Medulla oblongata (tissue), 1 donor: ENCODE measurements at regions not wholly inside any gene's neighbourhood (a gene's known extent, or its start where the extent isn't known, plus 50 kb on each side); places are given as distances from the start of the nearest gene placed in this dataset.

Experiments
- DNase-seq: peaks from one replicate; pipeline ENCODE4 v3.0.0-alpha.2; 2015; ENCODE audit errors: extremely low spot score

- DNase-seq: peak; percentile 23
Measured at GRCh38 chr16:9518051-9518450, 426.6 kb downstream of the HAPSTR1 start.

- DNase-seq: no peak
Measured at GRCh38 chr16:9518581-9518980, 427.1 kb downstream of the HAPSTR1 start.

- DNase-seq: no peak
Measured at GRCh38 chr16:9521749-9522370, 430.4 kb downstream of the HAPSTR1 start.

- DNase-seq: no peak
Measured at GRCh38 chr16:9522614-9523013, 431.2 kb downstream of the HAPSTR1 start.

GRCh38 chr16:9523994-9524393 is 432.6 kb downstream of the HAPSTR1 start:
- no peak for DNase-seq

GRCh38 chr16:9525037-9525436 is 433.6 kb downstream of the HAPSTR1 start:
- no peak for DNase-seq

- no peak for DNase-seq
Measured at GRCh38 chr16:9526791-9527190, 435.3 kb downstream of the HAPSTR1 start.

GRCh38 chr16:9527976-9528375 is 436.5 kb downstream of the HAPSTR1 start:
- no peak for DNase-seq

GRCh38 chr16:9528511-9529079 is 437.2 kb downstream of the HAPSTR1 start:
- DNase-seq: no peak

GRCh38 chr16:9533042-9533441 is 441.6 kb downstream of the HAPSTR1 start:
- no peak for DNase-seq

GRCh38 chr16:9534759-9535158 is 443.3 kb downstream of the HAPSTR1 start:
- peak; percentile 17 for DNase-seq

- DNase-seq: no peak
Measured at GRCh38 chr16:9536905-9537304, 445.5 kb downstream of the HAPSTR1 start.

- no peak for DNase-seq
Measured at GRCh38 chr16:9539346-9539745, 447.9 kb downstream of the HAPSTR1 start.

- DNase-seq: no peak
Measured at GRCh38 chr16:9541723-9542122, 450.3 kb downstream of the HAPSTR1 start.

- DNase-seq: no peak
Measured at GRCh38 chr16:9542165-9542755, 450.8 kb downstream of the HAPSTR1 start.

- no peak for DNase-seq
Measured at GRCh38 chr16:9545522-9546437, 454.3 kb downstream of the HAPSTR1 start.

- no peak for DNase-seq
Measured at GRCh38 chr16:9546438-9546786, 455.0 kb downstream of the HAPSTR1 start.

GRCh38 chr16:9549487-9549886 is 458.0 kb downstream of the HAPSTR1 start:
- no peak for DNase-seq

- DNase-seq: no peak
Measured at GRCh38 chr16:9555051-9555450, 463.6 kb downstream of the HAPSTR1 start.

- DNase-seq: no peak
Measured at GRCh38 chr16:9556949-9557665, 465.7 kb downstream of the HAPSTR1 start.

- no peak for DNase-seq
Measured at GRCh38 chr16:9557713-9558112, 466.3 kb downstream of the HAPSTR1 start.

GRCh38 chr16:9566099-9566498 is 474.7 kb downstream of the HAPSTR1 start:
- no peak for DNase-seq
